Neural cell (in vitro differentiated cells): ENCODE measurements at regions not wholly inside any gene's neighbourhood (a gene's known extent, or its start where the extent isn't known, plus 50 kb on each side); places are given as distances from the start of the nearest gene placed in this dataset.

ENCODE experiments used
- H2AFZ ChIP-seq: fragments of 200-600, 300-800 bp; sonication (generic), shearing (Covaris generic); 2 replicates; pipeline ENCODE4 v1.6.0; 2014; ENCODE audit warnings: low read depth, mild to moderate bottlenecking, antibody characterized with exemption, low read length, moderate library complexity
- H3F3A ChIP-seq: fragments of 200-600 bp; shearing (Covaris generic); 2 replicates; pipeline ENCODE4 v1.6.1; 2016; ENCODE audit warnings: mild to moderate bottlenecking, moderate library complexity, mixed read lengths, antibody characterized with exemption, low read length; ENCODE audit not compliant: insufficient read depth, poor library complexity, severe bottlenecking
- H3K27ac ChIP-seq: fragments of 200-600, 300-800 bp; sonication (generic), shearing (Covaris generic); 2 replicates; pipeline ENCODE4 v1.5.1; 2014; ENCODE audit warnings: mild to moderate bottlenecking, low read length, moderate library complexity
- H3K27me3 ChIP-seq: fragments of 300-800, 200-600 bp; sonication (generic), shearing (Covaris generic); 2 replicates; pipeline ENCODE4 v1.6.0; 2014; ENCODE audit warnings: mild to moderate bottlenecking, low read depth, low read length, moderate library complexity; ENCODE audit not compliant: insufficient read depth
- H3K36me3 ChIP-seq: fragments of 300-800, 200-600 bp; sonication (generic), shearing (Covaris generic); 2 replicates; pipeline ENCODE4 v1.5.1; 2014; ENCODE audit warnings: mild to moderate bottlenecking, antibody characterized with exemption, low read length, moderate library complexity; ENCODE audit not compliant: insufficient read depth
- H3K4me2 ChIP-seq: fragments of 300-800, 200-600 bp; sonication (generic), shearing (Covaris generic); 2 replicates; pipeline ENCODE4 v1.6.0; 2014; ENCODE audit warnings: mild to moderate bottlenecking, low read length
- H3K4me3 ChIP-seq: fragments of 300-800, 200-600 bp; sonication (generic), shearing (Covaris generic); 2 replicates; pipeline ENCODE4 v1.5.1; 2014; ENCODE audit warnings: mild to moderate bottlenecking, low read length, moderate library complexity
- H3K79me2 ChIP-seq: fragments of 200-600 bp; shearing (Covaris generic); replicated peaks from 2 replicates; pipeline ENCODE4 v1.6.0; 2014; ENCODE audit warnings: mild to moderate bottlenecking, low read length, moderate library complexity; ENCODE audit not compliant: insufficient read depth
- H3K9ac ChIP-seq: fragments of 300-800, 200-600 bp; sonication (generic), shearing (Covaris generic); 2 replicates; pipeline ENCODE4 v1.6.1; 2016; ENCODE audit warnings: mild to moderate bottlenecking, low read length, mixed read lengths
- H3K9me2 ChIP-seq: fragments of 200-600 bp; shearing (Covaris generic); 2 replicates; pipeline ENCODE4 v1.6.1; 2016; ENCODE audit warnings: mild to moderate bottlenecking, low read length, mixed read lengths; ENCODE audit not compliant: insufficient read depth
- H3K9me3 ChIP-seq: fragments of 200-600, 300-800 bp; sonication (generic), shearing (Covaris generic); 2 replicates; pipeline ENCODE4 v1.6.1; 2016; ENCODE audit warnings: mild to moderate bottlenecking, mixed run types, low read length, moderate library complexity, mixed read lengths
- H4K20me1 ChIP-seq: fragments of 200-600 bp; shearing (Covaris generic); 2 replicates; pipeline ENCODE4 v1.6.1; 2016; ENCODE audit warnings: mild to moderate bottlenecking, mixed run types; ENCODE audit not compliant: insufficient read depth
- EP300 ChIP-seq: fragments of 450-650 bp; conservative IDR thresholded peaks from 2 replicates; pipeline ENCODE4 v1.6.1; 2014; ENCODE audit warnings: antibody characterized with exemption, mild to moderate bottlenecking, moderate library complexity; ENCODE audit not compliant: poor library complexity, severe bottlenecking
- EZH2 ChIP-seq: fragments of 200-600, 300-800 bp; shearing (Covaris generic), sonication (generic); IDR thresholded peaks from 2 replicates; pipeline ENCODE4 v1.6.1; 2014; ENCODE audit warnings: antibody characterized with exemption, low read length, borderline replicate concordance, mild to moderate bottlenecking; ENCODE audit not compliant: insufficient read depth, poor library complexity, severe bottlenecking
- MXI1 ChIP-seq: fragments of 450-650 bp; conservative IDR thresholded peaks from 2 replicates; pipeline ENCODE4 v1.6.1; 2014; ENCODE audit warnings: antibody characterized with exemption, mild to moderate bottlenecking; ENCODE audit not compliant: poor library complexity, severe bottlenecking
- POLR2AphosphoS5 ChIP-seq: IDR thresholded peaks from 2 replicates; pipeline ENCODE4 v1.6.1; 2012
- RAD21 ChIP-seq: fragments of 450-650 bp; conservative IDR thresholded peaks from 2 replicates; pipeline ENCODE4 v1.6.1; 2014; ENCODE audit warnings: antibody characterized with exemption, mild to moderate bottlenecking, moderate library complexity
- SMC3 ChIP-seq: fragments of 450-650 bp; conservative IDR thresholded peaks from 2 replicates; pipeline ENCODE4 v1.6.1; 2014; ENCODE audit warnings: antibody characterized with exemption, mild to moderate bottlenecking, moderate library complexity; ENCODE audit not compliant: poor library complexity
- TAF1 ChIP-seq: IDR thresholded peaks from 2 replicates; pipeline ENCODE4 v1.6.1; 2012; ENCODE audit warnings: low read depth
- TF ChIP-seq, protein P1 (sequence below): fragments of 450-650 bp; IDR thresholded peaks from 2 replicates; pipeline ENCODE4 v1.5.1; 2014; ENCODE audit warnings: antibody characterized with exemption, mild to moderate bottlenecking, moderate library complexity; ENCODE audit not compliant: poor library complexity, severe bottlenecking

DNA sequence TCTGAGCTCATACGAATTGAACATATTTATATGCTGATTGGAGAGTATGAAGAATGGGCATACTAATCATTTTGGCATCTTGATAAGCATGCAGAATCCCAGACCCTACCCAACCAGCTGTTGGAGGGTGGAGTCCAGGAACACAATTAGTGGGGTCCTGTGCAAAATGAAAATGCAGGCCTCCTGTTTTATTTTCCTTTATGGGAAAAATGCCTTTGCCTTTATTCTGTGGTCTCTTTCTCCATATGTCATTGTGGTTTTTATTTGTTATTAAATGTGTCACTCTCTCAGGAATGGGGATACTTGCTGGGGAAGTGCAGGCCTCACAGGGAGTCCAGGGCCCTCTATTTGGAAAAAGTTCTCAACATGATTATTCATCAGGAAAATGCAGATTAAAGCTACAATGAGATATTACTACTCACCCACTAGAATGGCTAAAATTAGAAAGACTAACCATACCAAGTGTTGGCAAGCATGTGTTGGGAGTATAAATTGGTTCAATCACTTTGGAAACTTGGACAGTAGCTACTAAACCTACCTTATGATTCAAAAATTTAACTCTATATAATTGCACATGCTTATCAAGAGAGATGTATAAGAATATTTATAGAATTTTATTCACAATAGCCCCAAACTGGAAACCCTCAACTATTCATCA, 185.1 kb upstream of the FOXN2 start:
- no peak overlapping the region for H3K9ac ChIP-seq
- no peak overlapping the region for H2AFZ ChIP-seq
- no peaks in the 10 kb centered on the region for H3K36me3 ChIP-seq
- no peaks in the 10 kb centered on the region for H4K20me1 ChIP-seq
- H3K9me3 ChIP-seq: no peaks in the 10 kb centered on the region
- H3K27me3 ChIP-seq: no peaks in the 10 kb centered on the region
- H3K79me2 ChIP-seq: no peaks in the 10 kb centered on the region
- H3K4me3 ChIP-seq: no peak overlapping the region
- H3K9me2 ChIP-seq: no peaks in the 10 kb centered on the region
- no peaks in the 10 kb centered on the region for H3F3A ChIP-seq
- no peak overlapping the region for H3K4me2 ChIP-seq
- no peak overlapping the region for H3K27ac ChIP-seq
- TF ChIP-seq TAF1 (no peak), POLR2AphosphoS5 (no peak), EZH2 (no peak)
- TF ChIP-seq, protein P1, sequence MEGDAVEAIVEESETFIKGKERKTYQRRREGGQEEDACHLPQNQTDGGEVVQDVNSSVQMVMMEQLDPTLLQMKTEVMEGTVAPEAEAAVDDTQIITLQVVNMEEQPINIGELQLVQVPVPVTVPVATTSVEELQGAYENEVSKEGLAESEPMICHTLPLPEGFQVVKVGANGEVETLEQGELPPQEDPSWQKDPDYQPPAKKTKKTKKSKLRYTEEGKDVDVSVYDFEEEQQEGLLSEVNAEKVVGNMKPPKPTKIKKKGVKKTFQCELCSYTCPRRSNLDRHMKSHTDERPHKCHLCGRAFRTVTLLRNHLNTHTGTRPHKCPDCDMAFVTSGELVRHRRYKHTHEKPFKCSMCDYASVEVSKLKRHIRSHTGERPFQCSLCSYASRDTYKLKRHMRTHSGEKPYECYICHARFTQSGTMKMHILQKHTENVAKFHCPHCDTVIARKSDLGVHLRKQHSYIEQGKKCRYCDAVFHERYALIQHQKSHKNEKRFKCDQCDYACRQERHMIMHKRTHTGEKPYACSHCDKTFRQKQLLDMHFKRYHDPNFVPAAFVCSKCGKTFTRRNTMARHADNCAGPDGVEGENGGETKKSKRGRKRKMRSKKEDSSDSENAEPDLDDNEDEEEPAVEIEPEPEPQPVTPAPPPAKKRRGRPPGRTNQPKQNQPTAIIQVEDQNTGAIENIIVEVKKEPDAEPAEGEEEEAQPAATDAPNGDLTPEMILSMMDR: no peak

DNA sequence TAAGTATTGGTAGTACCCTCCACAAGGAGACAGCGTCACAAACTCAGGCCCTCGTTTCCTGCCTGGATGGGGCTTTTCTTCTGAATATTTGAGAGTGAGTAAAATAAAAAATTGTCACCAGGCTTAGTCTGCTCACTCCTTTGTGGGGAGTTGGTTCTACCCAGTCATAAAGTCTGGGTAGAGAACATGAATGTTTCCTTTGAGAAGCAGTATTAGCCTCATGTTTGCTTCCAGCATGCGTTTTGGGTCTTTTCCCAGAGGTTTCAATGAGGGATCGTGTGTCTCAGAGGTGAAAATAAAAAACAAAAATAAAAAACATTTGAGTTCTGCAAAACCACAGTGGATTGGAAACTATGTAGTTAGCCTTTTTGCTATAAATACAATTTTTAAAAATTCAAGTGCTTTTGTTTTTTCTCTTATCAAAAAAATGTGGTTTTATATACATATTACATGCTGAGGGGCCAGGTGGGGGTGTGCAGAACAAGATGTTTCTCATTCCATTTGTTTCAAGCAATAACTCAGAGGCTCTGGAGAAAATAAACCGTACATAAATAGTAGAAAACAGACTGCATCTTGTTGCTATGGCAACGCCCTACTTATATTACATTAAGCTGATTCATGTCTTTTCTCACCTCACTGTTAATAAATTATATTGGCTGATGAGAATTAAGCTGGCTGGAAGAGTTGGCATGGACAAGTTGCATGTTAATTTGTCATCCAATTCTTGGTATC, 182.8 kb upstream of the FOXN2 start:
- TF ChIP-seq MXI1: no peak
- peak; percentile 29 for TF ChIP-seq EP300
- H4K20me1 ChIP-seq: no peaks in the 10 kb centered on the region
- no peak overlapping the region for H3K9ac ChIP-seq
- H3K9me2 ChIP-seq: no peaks in the 10 kb centered on the region
- H3K9me3 ChIP-seq: no peaks in the 10 kb centered on the region
- H2AFZ ChIP-seq: no peak overlapping the region
- H3K36me3 ChIP-seq: no peaks in the 10 kb centered on the region
- no peak overlapping the region for H3K27ac ChIP-seq
- no peaks in the 10 kb centered on the region for H3K27me3 ChIP-seq
- peak overlapping the region; percentile 17 for H3K4me3 ChIP-seq
- no peaks in the 10 kb centered on the region for H3F3A ChIP-seq
- peak overlapping the region; percentile 31 for H3K4me2 ChIP-seq
- H3K79me2 ChIP-seq: no peaks in the 10 kb centered on the region

DNA sequence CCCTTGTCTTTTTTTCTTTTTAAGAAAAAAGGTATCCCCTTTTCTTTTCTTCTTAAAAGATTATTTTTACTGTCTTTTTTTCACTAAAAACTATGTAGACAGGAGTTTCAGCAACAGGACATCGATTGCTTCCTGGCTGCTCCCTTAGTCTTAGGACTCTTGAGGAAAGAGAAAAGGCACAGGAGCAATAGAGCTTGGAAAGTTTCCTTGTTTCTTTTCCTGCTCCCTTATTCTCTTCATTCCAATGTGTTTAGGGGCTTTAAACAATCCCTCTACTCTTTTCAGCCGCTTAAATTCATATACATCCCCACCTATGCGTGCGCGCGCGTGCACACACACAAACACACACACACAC, 182.2 kb upstream of the FOXN2 start:
- Histone ChIP-seq H3K4me2 (peak overlapping the region; percentile 31), H3K36me3 (no peaks in the 10 kb centered on the region), H3F3A (no peaks in the 10 kb centered on the region), H3K4me3 (peak overlapping the region; percentile 17), H3K27ac (no peak overlapping the region), H2AFZ (no peak overlapping the region), H3K79me2 (no peaks in the 10 kb centered on the region), H3K9ac (no peak overlapping the region), H3K9me3 (no peaks in the 10 kb centered on the region), H3K9me2 (no peaks in the 10 kb centered on the region), H4K20me1 (no peaks in the 10 kb centered on the region), H3K27me3 (no peaks in the 10 kb centered on the region)
- TF ChIP-seq EZH2 (no peak), EP300 (no peak), RAD21 (no peak), SMC3 (no peak)
